Activated B cell treated with CpG ODN at 0.5 μM for 24 hours (primary cell): ENCODE measurements at regions not wholly inside any gene's neighbourhood (a gene's known extent, or its start where the extent isn't known, plus 50 kb on each side); places are given as distances from the start of the nearest gene placed in this dataset.
A peak's percentile ranks its signal among the peaks of the same experiment; 100 is the strongest.

ENCODE experiments used
- ATAC-seq: fragments of 200-7000 bp; cut with Tn5 transposase; one replicate; pipeline ENCODE4 v1.10.0; 2021; ENCODE audit warnings: low read depth, mild to moderate bottlenecking, moderate library complexity
- CTCF ChIA-PET: fragments of 350-600 bp; sonication (Branson Sonifier 250); formaldehyde crosslinking; loops from one replicate; lab custom pipeline; 2021; ENCODE audit warnings: antibody characterized with exemption; lab: Charles Lee
- POLR2A ChIA-PET: fragments of 350-600 bp; sonication (Branson Sonifier 250); formaldehyde crosslinking; loops from one replicate; lab custom pipeline; 2021; ENCODE audit warnings: antibody characterized with exemption; lab: Charles Lee
- DNase-seq: peaks from one replicate; pipeline ENCODE4 v3.0.0; 2022
- H3K27ac Mint-ChIP-seq: one replicate; pipeline ENCODE4 v1.8.0; 2020; ENCODE audit warnings: mixed read lengths
- H3K27me3 Mint-ChIP-seq: one replicate; pipeline ENCODE4 v1.8.0; 2021; ENCODE audit warnings: mixed read lengths
- H3K36me3 Mint-ChIP-seq: one replicate; pipeline ENCODE4 v1.8.0; 2021; ENCODE audit warnings: low read depth, mixed read lengths
- H3K4me1 Mint-ChIP-seq: one replicate; pipeline ENCODE4 v1.8.0; 2021; ENCODE audit warnings: mixed read lengths
- H3K4me3 Mint-ChIP-seq: one replicate; pipeline ENCODE4 v1.8.0; 2020; ENCODE audit warnings: mild to moderate bottlenecking, mixed read lengths
- H3K9me3 Mint-ChIP-seq: one replicate; pipeline ENCODE4 v1.8.0; 2020; ENCODE audit warnings: mixed read lengths
- CTCF ChIP-seq: fragments of 200-600 bp; IDR thresholded peaks from one replicate; pipeline ENCODE4 v1.8.0; 2022; ENCODE audit warnings: antibody characterized with exemption, mild to moderate bottlenecking
- intact Hi-C: fragments of 100-400 bp; cut with micrococcal nuclease; formaldehyde crosslinking; loops from one replicate; pipeline ENCODE4 v1.15.1; 2024

- TF ChIP-seq CTCF, result no peak
- no peak for ATAC-seq
- no peak overlapping the region for H3K4me3 Mint-ChIP-seq
Observed at GRCh38 chr17:37801171-37801570, 56.3 kb upstream of the HNF1B start.

GRCh38 chr17:37797206-37797605 is 52.3 kb upstream of the HNF1B start:
- Mint-ChIP-seq H3K4me1 (peaks cover 22% of the 10 kb centered on the region), H3K27ac (no peak overlapping the region), H3K36me3 (no peaks in the 10 kb centered on the region), H3K4me3 (no peak overlapping the region), H3K27me3 (peaks cover 4% of the 10 kb centered on the region), H3K9me3 (peaks cover 4% of the 10 kb centered on the region)
- DNase-seq (no peak), ATAC-seq (no peak)
- POLR2A ChIA-PET, result no interaction called here
- intact Hi-C loops, result no loop called here
- TF ChIP-seq CTCF, result no peak
- CTCF ChIA-PET, result no interaction called here

More at GRCh38 chr17:37801171-37801570, 56.3 kb upstream of the HNF1B start:
- Mint-ChIP-seq H3K4me1 (peaks cover 22% of the 10 kb centered on the region), H3K27ac (peak overlapping the region; percentile 18), H3K9me3 (peaks cover 4% of the 10 kb centered on the region), H3K36me3 (no peaks in the 10 kb centered on the region), H3K27me3 (peaks cover 7% of the 10 kb centered on the region)
- intact Hi-C loops, result no loop called here
- ChIA-PET CTCF (interaction anchor here (1.9 kb wide), 1 partner anchor 9 kb away, joined by 9 read pairs; no protein-coding TSS in a partner anchor), POLR2A (interaction anchor here (0.6 to 1.2 kb wide), 2 partner anchors 54 to 105 kb away, joined by 3 to 4 read pairs; no protein-coding TSS in a partner anchor)
- DNase-seq, result no peak

GRCh38 chr17:37796076-37796475 is 51.2 kb upstream of the HNF1B start:
- peaks cover 22% of the 10 kb centered on the region for H3K4me1 Mint-ChIP-seq
- no peak for TF ChIP-seq CTCF
- H3K4me3 Mint-ChIP-seq, result no peak overlapping the region
- H3K9me3 Mint-ChIP-seq, result peaks cover 4% of the 10 kb centered on the region
- POLR2A ChIA-PET, result no interaction called here
- DNase-seq, result no peak
- CTCF ChIA-PET, result no interaction called here
- no peak overlapping the region for H3K27ac Mint-ChIP-seq
- peaks cover 6% of the 10 kb centered on the region for H3K27me3 Mint-ChIP-seq
- intact Hi-C loops, result no loop called here
- no peak for ATAC-seq
- no peaks in the 10 kb centered on the region for H3K36me3 Mint-ChIP-seq
